GM23338 (cell line): ENCODE measurements at regions not wholly inside any gene's neighbourhood (a gene's known extent, or its start where the extent isn't known, plus 50 kb on each side); places are given as distances from the start of the nearest gene placed in this dataset.

Source experiments
- ATAC-seq: fragments of 200-7000 bp; cut with Tn5 transposase; 3 replicates; pipeline ENCODE4 v1.9.1; 2020
- DNase-seq: peaks from one replicate; pipeline ENCODE4 v3.0.0-alpha.2; 2015; ENCODE audit warnings: low spot score
- H2AFZ ChIP-seq: fragments of 200-600 bp; sonication (generic); 2 replicates; pipeline ENCODE4 v1.8.0; 2016; ENCODE audit warnings: antibody characterized with exemption, mild to moderate bottlenecking, moderate library complexity
- H3F3A ChIP-seq: fragments of 200-600 bp; sonication (generic); replicated peaks from 2 replicates; pipeline ENCODE4 v1.8.0; 2017; ENCODE audit warnings: antibody characterized with exemption, mixed run types, low read depth
- H3K27ac ChIP-seq: fragments of 200-600 bp; sonication (generic); 2 replicates; pipeline ENCODE4 v1.6.1; 2016; ENCODE audit warnings: low read depth
- H3K27me3 ChIP-seq: fragments of 200-600 bp; sonication (generic); 2 replicates; pipeline ENCODE4 v1.8.0; 2016; ENCODE audit warnings: mild to moderate bottlenecking, mixed run types, moderate library complexity; ENCODE audit not compliant: insufficient read depth
- H3K36me3 ChIP-seq: fragments of 200-600 bp; sonication (generic); 2 replicates; pipeline ENCODE4 v1.8.0; 2016; ENCODE audit warnings: mild to moderate bottlenecking; ENCODE audit not compliant: insufficient read depth
- H3K4me1 ChIP-seq: fragments of 200-600 bp; sonication (generic); 2 replicates; pipeline ENCODE4 v1.8.0; 2016; ENCODE audit warnings: mild to moderate bottlenecking, moderate library complexity; ENCODE audit not compliant: insufficient read depth
- H3K4me2 ChIP-seq: fragments of 200-600 bp; sonication (generic); 2 replicates; pipeline ENCODE4 v1.7.1; 2017; ENCODE audit warnings: mixed run types
- H3K4me3 ChIP-seq: fragments of 200-600 bp; sonication (generic); 2 replicates; pipeline ENCODE4 v1.6.1; 2016; ENCODE audit warnings: mixed run types
- H3K79me2 ChIP-seq: fragments of 200-600 bp; sonication (generic); replicated peaks from 2 replicates; pipeline ENCODE4 v1.8.0; 2017; ENCODE audit warnings: mild to moderate bottlenecking; ENCODE audit not compliant: insufficient read depth
- H3K9me2 ChIP-seq: fragments of 200-600 bp; sonication (generic); 2 replicates; pipeline ENCODE4 v1.8.0; 2017; ENCODE audit not compliant: insufficient read depth
- H4K20me1 ChIP-seq: fragments of 200-600 bp; sonication (generic); replicated peaks from 2 replicates; pipeline ENCODE4 v1.8.0; 2017; ENCODE audit warnings: mild to moderate bottlenecking; ENCODE audit not compliant: insufficient read depth
- H3K27ac Mint-ChIP-seq: 2 replicates; pipeline ENCODE4 v1.8.0; 2020; ENCODE audit warnings: inconsistent platforms, mild to moderate bottlenecking, moderate library complexity, mixed read lengths
- H3K27me3 Mint-ChIP-seq: 3 replicates; pipeline ENCODE4 v1.8.0; 2022; ENCODE audit warnings: low read depth, mild to moderate bottlenecking, moderate library complexity, mixed read lengths, inconsistent platforms; ENCODE audit not compliant: insufficient read depth, poor library complexity
- H3K36me3 Mint-ChIP-seq: 3 replicates; pipeline ENCODE4 v1.8.0; 2021; ENCODE audit warnings: low read depth, mild to moderate bottlenecking, inconsistent platforms, moderate library complexity, mixed read lengths
- H3K4me1 Mint-ChIP-seq: 3 replicates; pipeline ENCODE4 v1.8.0; 2020; ENCODE audit warnings: mild to moderate bottlenecking, inconsistent platforms, mixed read lengths
- H3K4me3 Mint-ChIP-seq: 3 replicates; pipeline ENCODE4 v1.8.0; 2021; ENCODE audit warnings: moderate library complexity, mild to moderate bottlenecking, inconsistent platforms, mixed read lengths
- H3K9me3 Mint-ChIP-seq: 3 replicates; pipeline ENCODE4 v1.8.0; 2020; ENCODE audit warnings: moderate library complexity, mild to moderate bottlenecking, inconsistent platforms, mixed read lengths
- CREB1 ChIP-seq: fragments of 250-450 bp; sonication (Bioruptor Pico); IDR thresholded peaks from 2 replicates; pipeline ENCODE4 v1.5.0; 2020; ENCODE audit warnings: low read depth, mild to moderate bottlenecking, moderate library complexity
- CTCF ChIP-seq, 2 experiments: fragments of 200-600 bp in 1 of 2; sonication (generic) in 1 of 2; conservative IDR thresholded peaks; 2 replicates each; pipeline versions ENCODE4 v1.5.1 to v1.6.1; 2016 to 2017; ENCODE audit warnings: antibody characterized with exemption in 2 of 2, low read depth in 2 of 2, mild to moderate bottlenecking in 2 of 2, moderate library complexity in 1 of 2
- EZH2 ChIP-seq: fragments of 200-600 bp; sonication (generic); IDR thresholded peaks from one replicate; pipeline ENCODE4 v1.8.0; 2017; ENCODE audit warnings: antibody characterized with exemption, mild to moderate bottlenecking, low read depth; ENCODE audit not compliant: unreplicated experiment
- EZH2phosphoT487 ChIP-seq: fragments of 200-600 bp; sonication (generic); IDR thresholded peaks from one replicate; pipeline ENCODE4 v1.8.1; 2018; ENCODE audit warnings: antibody characterized with exemption; ENCODE audit not compliant: unreplicated experiment
- NANOG ChIP-seq: IDR thresholded peaks from 2 replicates; pipeline ENCODE4 v1.6.1; 2016; ENCODE audit warnings: antibody characterized with exemption, borderline replicate concordance
- POLR2AphosphoS5 ChIP-seq: IDR thresholded peaks from 2 replicates; pipeline ENCODE4 v1.6.1; 2016; ENCODE audit warnings: antibody characterized with exemption, low read depth
- ZNF462 ChIP-seq: fragments of 250-450 bp; sonication (Bioruptor Pico); IDR thresholded peaks from 2 replicates; pipeline ENCODE4 v1.5.0; 2020; ENCODE audit warnings: mild to moderate bottlenecking, moderate library complexity
- TF ChIP-seq, protein P1 (sequence below): IDR thresholded peaks from one replicate; pipeline ENCODE4 v1.6.1; 2018; ENCODE audit warnings: antibody characterized with exemption; ENCODE audit not compliant: unreplicated experiment

DNA sequence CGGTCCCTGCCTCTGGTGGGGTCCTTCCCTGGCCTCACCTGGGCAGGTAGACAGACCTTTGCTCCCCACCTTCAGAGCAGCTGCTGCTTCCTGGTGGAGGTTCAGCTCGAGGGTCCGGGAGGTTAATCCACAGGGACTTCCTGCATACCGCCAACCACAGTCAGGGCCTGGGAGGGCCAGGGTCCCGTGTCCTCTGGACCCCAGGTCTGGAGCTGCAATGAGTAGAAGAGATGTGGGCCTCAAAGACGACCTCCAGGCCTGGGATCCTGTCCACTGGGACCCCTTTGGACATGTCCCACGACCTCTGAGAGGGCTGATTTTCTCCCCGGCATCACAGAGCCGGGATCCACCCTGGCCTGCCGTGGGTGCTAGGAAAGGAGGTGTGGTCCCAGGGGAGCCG is 223.3 kb upstream of the TCERG1L start:
- Histone ChIP-seq H3K4me2 (no peak overlapping the region), H3K4me1 (no peaks in the 10 kb centered on the region), H3K9me2 (no peaks in the 10 kb centered on the region), H3K27me3 (no peaks in the 10 kb centered on the region), H3K4me3 (no peak overlapping the region), H2AFZ (no peak overlapping the region), H3F3A (no peaks in the 10 kb centered on the region), H3K27ac (no peak overlapping the region), H3K36me3 (no peaks in the 10 kb centered on the region), H4K20me1 (no peaks in the 10 kb centered on the region), H3K79me2 (no peaks in the 10 kb centered on the region)
- Mint-ChIP-seq H3K36me3 (peaks cover 6% of the 10 kb centered on the region), H3K9me3 (peaks cover 85% of the 10 kb centered on the region), H3K27me3 (peaks cover 2% of the 10 kb centered on the region), H3K27ac (no peak overlapping the region), H3K4me3 (no peak overlapping the region), H3K4me1 (no peaks in the 10 kb centered on the region)
- no peak for DNase-seq
- TF ChIP-seq CTCF (conservative IDR thresholded peaks at IDR 0.05; ENCODE audit: low read depth in 2 of 2) (no peak), CREB1 (no peak), POLR2AphosphoS5 (no peak), EZH2 (no peak), EZH2phosphoT487 (no peak), ZNF462 (CRISPR knock-in tag) (no peak), NANOG (no peak)
- TF ChIP-seq, protein P1, sequence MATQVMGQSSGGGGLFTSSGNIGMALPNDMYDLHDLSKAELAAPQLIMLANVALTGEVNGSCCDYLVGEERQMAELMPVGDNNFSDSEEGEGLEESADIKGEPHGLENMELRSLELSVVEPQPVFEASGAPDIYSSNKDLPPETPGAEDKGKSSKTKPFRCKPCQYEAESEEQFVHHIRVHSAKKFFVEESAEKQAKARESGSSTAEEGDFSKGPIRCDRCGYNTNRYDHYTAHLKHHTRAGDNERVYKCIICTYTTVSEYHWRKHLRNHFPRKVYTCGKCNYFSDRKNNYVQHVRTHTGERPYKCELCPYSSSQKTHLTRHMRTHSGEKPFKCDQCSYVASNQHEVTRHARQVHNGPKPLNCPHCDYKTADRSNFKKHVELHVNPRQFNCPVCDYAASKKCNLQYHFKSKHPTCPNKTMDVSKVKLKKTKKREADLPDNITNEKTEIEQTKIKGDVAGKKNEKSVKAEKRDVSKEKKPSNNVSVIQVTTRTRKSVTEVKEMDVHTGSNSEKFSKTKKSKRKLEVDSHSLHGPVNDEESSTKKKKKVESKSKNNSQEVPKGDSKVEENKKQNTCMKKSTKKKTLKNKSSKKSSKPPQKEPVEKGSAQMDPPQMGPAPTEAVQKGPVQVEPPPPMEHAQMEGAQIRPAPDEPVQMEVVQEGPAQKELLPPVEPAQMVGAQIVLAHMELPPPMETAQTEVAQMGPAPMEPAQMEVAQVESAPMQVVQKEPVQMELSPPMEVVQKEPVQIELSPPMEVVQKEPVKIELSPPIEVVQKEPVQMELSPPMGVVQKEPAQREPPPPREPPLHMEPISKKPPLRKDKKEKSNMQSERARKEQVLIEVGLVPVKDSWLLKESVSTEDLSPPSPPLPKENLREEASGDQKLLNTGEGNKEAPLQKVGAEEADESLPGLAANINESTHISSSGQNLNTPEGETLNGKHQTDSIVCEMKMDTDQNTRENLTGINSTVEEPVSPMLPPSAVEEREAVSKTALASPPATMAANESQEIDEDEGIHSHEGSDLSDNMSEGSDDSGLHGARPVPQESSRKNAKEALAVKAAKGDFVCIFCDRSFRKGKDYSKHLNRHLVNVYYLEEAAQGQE, result no peak
- ATAC-seq, result no peak
